ENCODE measurements at regions not wholly inside any gene's neighbourhood (a gene's known extent, or its start where the extent isn't known, plus 50 kb on each side); places are given as distances from the start of the nearest gene placed in this dataset.

GRCh38 chr10:133003188-133003587 lies 60.8 kb upstream of the CFAP46 start:
- no peak for DNase-seq

GRCh38 chr10:133002685-133003084 lies 60.3 kb upstream of the CFAP46 start:
- no peak for DNase-seq

- DNase-seq: no peak
Observed at GRCh38 chr10:133001114-133001513, 58.7 kb upstream of the CFAP46 start.

GRCh38 chr10:133000648-133001047 lies 58.3 kb upstream of the CFAP46 start:
- no peak for DNase-seq

GRCh38 chr10:132997517-132998265 lies 55.3 kb upstream of the CFAP46 start:
- no peak for DNase-seq

GRCh38 chr10:132996603-132997343 lies 54.4 kb upstream of the CFAP46 start:
- DNase-seq: no peak

GRCh38 chr10:132995909-132996602 lies 53.7 kb upstream of the CFAP46 start:
- DNase-seq: no peak

GRCh38 chr10:132994811-132995210 lies 52.4 kb upstream of the CFAP46 start:
- DNase-seq: no peak

- no peak for DNase-seq
Observed at GRCh38 chr10:132994185-132994796, 51.9 kb upstream of the CFAP46 start.

GRCh38 chr10:132993271-132994184 lies 51.2 kb upstream of the CFAP46 start:
- DNase-seq: no peak

- DNase-seq: no peak
Observed at GRCh38 chr10:132992433-132993215, 50.3 kb upstream of the CFAP46 start.
